H1 (cell line): ENCODE measurements at regions not wholly inside any gene's neighbourhood (a gene's known extent, or its start where the extent isn't known, plus 50 kb on each side); places are given as distances from the start of the nearest gene placed in this dataset.

ENCODE experiments used
- BCL11A ChIP-seq, 2 experiments: IDR thresholded peaks; one replicate each; pipeline ENCODE4 v1.6.1; 2011; ENCODE audit warnings: low read depth in 2 of 2, low read length in 2 of 2, mild to moderate bottlenecking in 2 of 2
- CHD7 ChIP-seq: fragments of 300-600 bp; sonication (generic); IDR thresholded peaks from 2 replicates; pipeline ENCODE4 v1.7.1; 2012; ENCODE audit warnings: low read length, moderate library complexity, mild to moderate bottlenecking, inconsistent platforms; ENCODE audit not compliant: insufficient replicate concordance
- FOSL1 ChIP-seq: IDR thresholded peaks from 2 replicates; pipeline ENCODE4 v1.6.1; 2011; ENCODE audit warnings: mild to moderate bottlenecking, low read depth, low read length, moderate library complexity; ENCODE audit not compliant: insufficient read depth
- MAFK ChIP-seq: IDR thresholded peaks from 2 replicates; pipeline ENCODE4 v1.6.1; 2012; ENCODE audit warnings: low read depth, mild to moderate bottlenecking, improper control_type of control experiment, low read length
- RFX5 ChIP-seq: IDR thresholded peaks from 2 replicates; pipeline ENCODE4 v1.6.1; 2011; ENCODE audit warnings: low read depth, low read length, improper control_type of control experiment, borderline replicate concordance
- RNF2 ChIP-seq: fragments of 200-900, 300-1000 bp; sonication (generic); IDR thresholded peaks from 2 replicates; pipeline ENCODE4 v1.7.1; 2016; ENCODE audit warnings: borderline replicate concordance, low read depth, mild to moderate bottlenecking, antibody characterized with exemption, low read length; ENCODE audit not compliant: poor library complexity, severe bottlenecking; ENCODE audit errors: missing control alignments
- SIRT6 ChIP-seq: IDR thresholded peaks from one replicate; pipeline ENCODE4 v1.7.1; 2012; ENCODE audit warnings: low read length, inconsistent platforms

- TF ChIP-seq CHD7 (no peak), BCL11A (IDR thresholded peaks at IDR 0.05; ENCODE audit: low read depth in 2 of 2, low read length in 2 of 2) (no peak), FOSL1 (no peak), SIRT6 (no peak), MAFK (no peak), RNF2 (no peak), RFX5 (no peak)
Observed at GRCh38 chr2:22449696-22450095, 935.3 kb upstream of the KLHL29 start (continued).
